ENCODE measurements at regions not wholly inside any gene's neighbourhood (a gene's known extent, or its start where the extent isn't known, plus 50 kb on each side); places are given as distances from the start of the nearest gene placed in this dataset.

DNA sequence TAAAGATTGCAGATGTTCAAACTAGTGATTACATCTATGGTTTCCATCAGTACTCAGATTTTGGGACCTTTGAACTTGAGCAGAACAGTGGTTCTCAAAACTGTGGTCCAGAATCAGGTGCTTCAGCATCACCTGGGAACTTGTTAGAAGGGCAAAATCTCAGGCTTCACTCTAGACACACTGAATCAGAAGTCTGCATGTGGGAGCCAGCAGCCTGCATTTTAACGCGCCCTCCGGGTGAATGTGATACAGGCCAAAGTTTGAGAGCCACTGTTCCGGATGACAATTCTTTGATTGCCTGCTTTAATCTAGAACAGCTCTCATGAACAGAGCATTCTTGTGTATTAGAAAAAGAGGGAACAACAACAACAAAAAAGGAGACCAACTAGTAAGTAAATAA, 261.7 kb downstream of the GPD2 start:
- TF ChIP-seq, protein P1, sequence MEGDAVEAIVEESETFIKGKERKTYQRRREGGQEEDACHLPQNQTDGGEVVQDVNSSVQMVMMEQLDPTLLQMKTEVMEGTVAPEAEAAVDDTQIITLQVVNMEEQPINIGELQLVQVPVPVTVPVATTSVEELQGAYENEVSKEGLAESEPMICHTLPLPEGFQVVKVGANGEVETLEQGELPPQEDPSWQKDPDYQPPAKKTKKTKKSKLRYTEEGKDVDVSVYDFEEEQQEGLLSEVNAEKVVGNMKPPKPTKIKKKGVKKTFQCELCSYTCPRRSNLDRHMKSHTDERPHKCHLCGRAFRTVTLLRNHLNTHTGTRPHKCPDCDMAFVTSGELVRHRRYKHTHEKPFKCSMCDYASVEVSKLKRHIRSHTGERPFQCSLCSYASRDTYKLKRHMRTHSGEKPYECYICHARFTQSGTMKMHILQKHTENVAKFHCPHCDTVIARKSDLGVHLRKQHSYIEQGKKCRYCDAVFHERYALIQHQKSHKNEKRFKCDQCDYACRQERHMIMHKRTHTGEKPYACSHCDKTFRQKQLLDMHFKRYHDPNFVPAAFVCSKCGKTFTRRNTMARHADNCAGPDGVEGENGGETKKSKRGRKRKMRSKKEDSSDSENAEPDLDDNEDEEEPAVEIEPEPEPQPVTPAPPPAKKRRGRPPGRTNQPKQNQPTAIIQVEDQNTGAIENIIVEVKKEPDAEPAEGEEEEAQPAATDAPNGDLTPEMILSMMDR (IDR thresholded peaks at IDR 0.05), result no peak
- TF ChIP-seq POLR2A (IDR thresholded peaks at IDR 0.05), result no peak

All from adrenal gland (tissue), 5 donors.